ENCODE measurements at regions not wholly inside any gene's neighbourhood (a gene's known extent, or its start where the extent isn't known, plus 50 kb on each side); places are given as distances from the start of the nearest gene placed in this dataset.

- no peak for TF ChIP-seq CTCF (conservative IDR thresholded peaks at IDR 0.05; ENCODE audit: low read depth, low read length)
- no peak for TF ChIP-seq EZH2 (IDR thresholded peaks at IDR 0.05; ENCODE audit: low read length, unreplicated experiment)
Observed at GRCh38 chr2:215780313-215780712, 233.0 kb downstream of the MREG start.
